Thoracic aorta (tissue), 2 donors: ENCODE measurements at regions not wholly inside any gene's neighbourhood (a gene's known extent, or its start where the extent isn't known, plus 50 kb on each side); places are given as distances from the start of the nearest gene placed in this dataset.

Source experiments
- ATAC-seq: fragments of 150-250 bp; one replicate; pipeline ENCODE4 v1.8.0; 2017; ENCODE audit warnings: low read depth; ENCODE audit not compliant: insufficient number of reproducible peaks, low FRiP score
- DNase-seq: peaks from one replicate; pipeline ENCODE4 v3.0.0-alpha.2; 2020; ENCODE audit warnings: low spot score
- H3K27ac ChIP-seq, 2 donors: fragments of 200-600 bp; sonication (generic); 1 replicate in 1 of 2; 2 replicates in 1 of 2; pipeline ENCODE4 v1.5.1; 2016; ENCODE audit warnings: mild to moderate bottlenecking in 2 of 2, moderate library complexity in 2 of 2
- H3K27me3 ChIP-seq: fragments of 200-600 bp; sonication (generic); replicated peaks from 2 replicates; pipeline ENCODE4 v1.6.0; 2016; ENCODE audit warnings: mild to moderate bottlenecking; ENCODE audit not compliant: insufficient read depth
- H3K36me3 ChIP-seq: fragments of 200-600 bp; sonication (generic); one replicate; pipeline ENCODE4 v1.5.1; 2016
- H3K4me1 ChIP-seq, 2 donors: fragments of 200-600 bp; sonication (generic); 1 replicate in 1 of 2; 2 replicates in 1 of 2; pipeline versions ENCODE4 v1.5.1 to v1.6.0; 2016; ENCODE audit warnings: low read depth in 2 of 2, mild to moderate bottlenecking in 1 of 2; ENCODE audit not compliant: control insufficient read depth in 1 of 2
- H3K4me3 ChIP-seq: fragments of 200-600 bp; sonication (generic); 2 replicates; pipeline ENCODE4 v1.5.1; 2016; ENCODE audit warnings: mild to moderate bottlenecking
- H3K9me3 ChIP-seq: fragments of 200-600 bp; sonication (generic); 2 replicates; pipeline ENCODE4 v1.5.1; 2016
- TF ChIP-seq, protein P1 (sequence below): fragments of 200-600 bp; sonication (generic); IDR thresholded peaks from one replicate; pipeline ENCODE4 v1.5.1; 2019; ENCODE audit warnings: antibody characterized with exemption

- ATAC-seq (no peak), DNase-seq (no peak)
- no peaks in the 10 kb centered on the region for H3K36me3 ChIP-seq
- H3K27ac ChIP-seq, result no peak overlapping the region
- no peaks in the 10 kb centered on the region for H3K27me3 ChIP-seq
- H3K4me1 ChIP-seq, result no peaks in the 10 kb centered on the region
- no peak overlapping the region for H3K4me3 ChIP-seq
- TF ChIP-seq, protein P1, sequence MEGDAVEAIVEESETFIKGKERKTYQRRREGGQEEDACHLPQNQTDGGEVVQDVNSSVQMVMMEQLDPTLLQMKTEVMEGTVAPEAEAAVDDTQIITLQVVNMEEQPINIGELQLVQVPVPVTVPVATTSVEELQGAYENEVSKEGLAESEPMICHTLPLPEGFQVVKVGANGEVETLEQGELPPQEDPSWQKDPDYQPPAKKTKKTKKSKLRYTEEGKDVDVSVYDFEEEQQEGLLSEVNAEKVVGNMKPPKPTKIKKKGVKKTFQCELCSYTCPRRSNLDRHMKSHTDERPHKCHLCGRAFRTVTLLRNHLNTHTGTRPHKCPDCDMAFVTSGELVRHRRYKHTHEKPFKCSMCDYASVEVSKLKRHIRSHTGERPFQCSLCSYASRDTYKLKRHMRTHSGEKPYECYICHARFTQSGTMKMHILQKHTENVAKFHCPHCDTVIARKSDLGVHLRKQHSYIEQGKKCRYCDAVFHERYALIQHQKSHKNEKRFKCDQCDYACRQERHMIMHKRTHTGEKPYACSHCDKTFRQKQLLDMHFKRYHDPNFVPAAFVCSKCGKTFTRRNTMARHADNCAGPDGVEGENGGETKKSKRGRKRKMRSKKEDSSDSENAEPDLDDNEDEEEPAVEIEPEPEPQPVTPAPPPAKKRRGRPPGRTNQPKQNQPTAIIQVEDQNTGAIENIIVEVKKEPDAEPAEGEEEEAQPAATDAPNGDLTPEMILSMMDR, result no peak
- no peaks in the 10 kb centered on the region for H3K9me3 ChIP-seq
These were observed 50.2 kb upstream of the THSD7B start for GRCh38 chr2:136715146-136715545.

DNA sequence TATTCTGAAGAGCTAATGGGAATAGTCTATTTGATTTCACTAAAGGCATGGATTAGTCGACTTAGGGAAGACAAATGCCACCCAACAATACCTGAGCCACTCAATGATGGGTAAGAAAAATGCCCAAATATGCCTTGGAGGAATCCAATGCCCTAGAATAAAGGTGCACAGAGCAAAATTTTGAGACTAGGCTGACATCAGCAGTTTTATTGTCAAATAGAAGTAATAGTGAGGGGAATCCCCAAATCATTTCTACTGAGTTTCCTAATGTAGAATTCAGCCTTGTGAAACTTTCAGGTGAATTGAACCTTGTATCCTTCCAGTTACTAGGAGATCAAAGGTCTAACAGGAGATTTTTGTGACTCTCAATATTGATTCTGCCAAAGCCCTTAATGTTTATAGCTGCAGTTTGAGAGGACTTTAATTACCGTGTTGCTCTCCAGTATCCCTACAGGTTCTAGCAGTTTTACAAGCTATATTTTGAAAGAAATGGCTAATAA lies 50.8 kb upstream of the THSD7B start:
- DNase-seq (no peak), ATAC-seq (no peak)
- Histone ChIP-seq H3K4me3 (no peak overlapping the region), H3K4me1 (no peaks in the 10 kb centered on the region), H3K27ac (no peak overlapping the region), H3K27me3 (no peaks in the 10 kb centered on the region), H3K9me3 (no peaks in the 10 kb centered on the region), H3K36me3 (no peaks in the 10 kb centered on the region)
- TF ChIP-seq, protein P1, result no peak

GRCh38 chr2:136713739-136714138 lies 51.6 kb upstream of the THSD7B start:
- DNase-seq (no peak), ATAC-seq (no peak)
- Histone ChIP-seq H3K4me3 (no peak overlapping the region), H3K27me3 (no peaks in the 10 kb centered on the region), H3K4me1 (no peaks in the 10 kb centered on the region), H3K36me3 (no peaks in the 10 kb centered on the region), H3K9me3 (no peaks in the 10 kb centered on the region), H3K27ac (no peak overlapping the region)
- TF ChIP-seq, protein P1, result no peak

GRCh38 chr2:136705336-136705735 lies 60.0 kb upstream of the THSD7B start:
- DNase-seq (no peak), ATAC-seq (no peak)
- no peaks in the 10 kb centered on the region for H3K27me3 ChIP-seq
- H3K36me3 ChIP-seq, result no peaks in the 10 kb centered on the region
- TF ChIP-seq, protein P1, result no peak
- peaks cover 3% of the 10 kb centered on the region for H3K9me3 ChIP-seq
- no peak overlapping the region for H3K27ac ChIP-seq
- no peaks in the 10 kb centered on the region for H3K4me1 ChIP-seq
- H3K4me3 ChIP-seq, result no peak overlapping the region

- DNase-seq (no peak), ATAC-seq (no peak)
- Histone ChIP-seq H3K27me3 (no peaks in the 10 kb centered on the region), H3K27ac (no peak overlapping the region), H3K9me3 (peaks cover 3% of the 10 kb centered on the region), H3K4me3 (no peak overlapping the region), H3K4me1 (no peaks in the 10 kb centered on the region), H3K36me3 (no peaks in the 10 kb centered on the region)
- TF ChIP-seq, protein P1, result no peak
These were observed 62.1 kb upstream of the THSD7B start for GRCh38 chr2:136703214-136703613.
